Stimulated activated memory B cell treated with anti-CD40 and anti-IgM and Interleukin-4, amounts not matched to agents 10 μg/mL and 1 μg/mL and 100 μg/mL, for 72 hours (primary cell): ENCODE measurements at regions not wholly inside any gene's neighbourhood (a gene's known extent, or its start where the extent isn't known, plus 50 kb on each side); places are given as distances from the start of the nearest gene placed in this dataset.

Experiments
- ATAC-seq: fragments of 150-1000 bp; cut with Tn5 transposase; 2 replicates; pipeline ENCODE4 v1.10.0; 2021
- H3K27ac Mint-ChIP-seq: one replicate; pipeline ENCODE4 v1.8.0; 2022; ENCODE audit warnings: mild to moderate bottlenecking, mixed read lengths
- H3K27me3 Mint-ChIP-seq: one replicate; pipeline ENCODE4 v1.8.0; 2022; ENCODE audit warnings: mixed read lengths
- H3K36me3 Mint-ChIP-seq: one replicate; pipeline ENCODE4 v1.8.0; 2022; ENCODE audit warnings: mixed read lengths
- H3K4me1 Mint-ChIP-seq: one replicate; pipeline ENCODE4 v1.8.0; 2022; ENCODE audit warnings: mixed read lengths
- H3K4me3 Mint-ChIP-seq: one replicate; pipeline ENCODE4 v1.8.0; 2022; ENCODE audit warnings: mild to moderate bottlenecking, moderate library complexity, mixed read lengths
- H3K9me3 Mint-ChIP-seq: one replicate; pipeline ENCODE4 v1.8.0; 2022; ENCODE audit warnings: mixed read lengths

- Mint-ChIP-seq H3K4me1 (no peaks in the 10 kb centered on the region), H3K9me3 (peaks cover 3% of the 10 kb centered on the region), H3K27ac (no peak overlapping the region), H3K36me3 (no peaks in the 10 kb centered on the region), H3K4me3 (no peak overlapping the region), H3K27me3 (peaks cover 21% of the 10 kb centered on the region)
- ATAC-seq = no peak
Measured at GRCh38 chr22:48182846-48183805, 1420.7 kb downstream of the TBC1D22A start.

GRCh38 chr22:48182031-48182430, 1419.6 kb downstream of the TBC1D22A start:
- Mint-ChIP-seq H3K36me3 (no peaks in the 10 kb centered on the region), H3K27me3 (peaks cover 21% of the 10 kb centered on the region), H3K4me1 (no peaks in the 10 kb centered on the region), H3K9me3 (peaks cover 3% of the 10 kb centered on the region), H3K4me3 (no peak overlapping the region), H3K27ac (no peak overlapping the region)
- ATAC-seq = no peak

GRCh38 chr22:48181263-48181955, 1419.0 kb downstream of the TBC1D22A start:
- peaks cover 21% of the 10 kb centered on the region for H3K27me3 Mint-ChIP-seq
- no peak for ATAC-seq
- H3K4me1 Mint-ChIP-seq = no peaks in the 10 kb centered on the region
- no peak overlapping the region for H3K4me3 Mint-ChIP-seq
- H3K36me3 Mint-ChIP-seq = no peaks in the 10 kb centered on the region
- H3K9me3 Mint-ChIP-seq = peaks cover 3% of the 10 kb centered on the region
- H3K27ac Mint-ChIP-seq = no peak overlapping the region

- Mint-ChIP-seq H3K27ac (no peak overlapping the region), H3K36me3 (no peaks in the 10 kb centered on the region), H3K27me3 (peaks cover 21% of the 10 kb centered on the region), H3K4me3 (no peak overlapping the region), H3K9me3 (peaks cover 3% of the 10 kb centered on the region), H3K4me1 (no peaks in the 10 kb centered on the region)
- no peak for ATAC-seq
Measured at GRCh38 chr22:48180631-48181030, 1418.2 kb downstream of the TBC1D22A start.

GRCh38 chr22:48179571-48180546, 1417.4 kb downstream of the TBC1D22A start:
- Mint-ChIP-seq H3K27ac (no peak overlapping the region), H3K9me3 (peaks cover 3% of the 10 kb centered on the region), H3K4me1 (no peaks in the 10 kb centered on the region), H3K4me3 (no peak overlapping the region), H3K27me3 (peaks cover 17% of the 10 kb centered on the region), H3K36me3 (no peaks in the 10 kb centered on the region)
- ATAC-seq = no peak

GRCh38 chr22:48178536-48178935, 1416.1 kb downstream of the TBC1D22A start:
- ATAC-seq = no peak
- Mint-ChIP-seq H3K4me3 (no peak overlapping the region), H3K27ac (no peak overlapping the region), H3K36me3 (no peaks in the 10 kb centered on the region), H3K9me3 (no peaks in the 10 kb centered on the region), H3K4me1 (no peaks in the 10 kb centered on the region), H3K27me3 (peaks cover 9% of the 10 kb centered on the region)

- Mint-ChIP-seq H3K27ac (no peak overlapping the region), H3K9me3 (no peaks in the 10 kb centered on the region), H3K4me1 (no peaks in the 10 kb centered on the region), H3K36me3 (no peaks in the 10 kb centered on the region), H3K27me3 (peaks cover 7% of the 10 kb centered on the region), H3K4me3 (no peak overlapping the region)
- ATAC-seq = no peak
Measured at GRCh38 chr22:48177631-48178030, 1415.2 kb downstream of the TBC1D22A start.

- no peak overlapping the region for H3K4me3 Mint-ChIP-seq
- no peaks in the 10 kb centered on the region for H3K4me1 Mint-ChIP-seq
- peaks cover 4% of the 10 kb centered on the region for H3K27me3 Mint-ChIP-seq
- no peak overlapping the region for H3K27ac Mint-ChIP-seq
- ATAC-seq = no peak
- H3K9me3 Mint-ChIP-seq = peaks cover under 1% of the 10 kb centered on the region
- no peaks in the 10 kb centered on the region for H3K36me3 Mint-ChIP-seq
Measured at GRCh38 chr22:48175721-48176120, 1413.3 kb downstream of the TBC1D22A start.

- H3K27ac Mint-ChIP-seq = no peak overlapping the region
- H3K4me1 Mint-ChIP-seq = no peaks in the 10 kb centered on the region
- no peak for ATAC-seq
- H3K36me3 Mint-ChIP-seq = no peaks in the 10 kb centered on the region
- peaks cover 8% of the 10 kb centered on the region for H3K9me3 Mint-ChIP-seq
- peaks cover 21% of the 10 kb centered on the region for H3K27me3 Mint-ChIP-seq
- no peak overlapping the region for H3K4me3 Mint-ChIP-seq
Measured at GRCh38 chr22:48173773-48174160, 1411.3 kb downstream of the TBC1D22A start.

GRCh38 chr22:48173061-48173772, 1410.8 kb downstream of the TBC1D22A start:
- ATAC-seq = no peak
- Mint-ChIP-seq H3K36me3 (no peaks in the 10 kb centered on the region), H3K4me1 (no peaks in the 10 kb centered on the region), H3K4me3 (no peak overlapping the region), H3K9me3 (peaks cover 8% of the 10 kb centered on the region), H3K27me3 (peaks cover 22% of the 10 kb centered on the region), H3K27ac (no peak overlapping the region)

GRCh38 chr22:48171271-48171691, 1408.8 kb downstream of the TBC1D22A start:
- Mint-ChIP-seq H3K9me3 (peaks cover 8% of the 10 kb centered on the region), H3K4me3 (no peak overlapping the region), H3K27ac (no peak overlapping the region), H3K27me3 (peaks cover 22% of the 10 kb centered on the region), H3K4me1 (no peaks in the 10 kb centered on the region), H3K36me3 (no peaks in the 10 kb centered on the region)
- ATAC-seq = no peak

- Mint-ChIP-seq H3K27ac (no peak overlapping the region), H3K9me3 (peaks cover 8% of the 10 kb centered on the region), H3K36me3 (no peaks in the 10 kb centered on the region), H3K27me3 (peaks cover 22% of the 10 kb centered on the region), H3K4me1 (no peaks in the 10 kb centered on the region), H3K4me3 (no peak overlapping the region)
- no peak for ATAC-seq
Measured at GRCh38 chr22:48169227-48169626, 1406.8 kb downstream of the TBC1D22A start.

- Mint-ChIP-seq H3K9me3 (peaks cover 8% of the 10 kb centered on the region), H3K4me3 (no peak overlapping the region), H3K27ac (no peak overlapping the region), H3K27me3 (peaks cover 22% of the 10 kb centered on the region), H3K36me3 (no peaks in the 10 kb centered on the region), H3K4me1 (no peaks in the 10 kb centered on the region)
- ATAC-seq = no peak
Measured at GRCh38 chr22:48167238-48167637, 1404.8 kb downstream of the TBC1D22A start.

- H3K27me3 Mint-ChIP-seq = peaks cover 7% of the 10 kb centered on the region
- H3K27ac Mint-ChIP-seq = no peak overlapping the region
- H3K9me3 Mint-ChIP-seq = peaks cover 3% of the 10 kb centered on the region
- ATAC-seq = no peak
- H3K36me3 Mint-ChIP-seq = no peaks in the 10 kb centered on the region
- no peaks in the 10 kb centered on the region for H3K4me1 Mint-ChIP-seq
- no peak overlapping the region for H3K4me3 Mint-ChIP-seq
Measured at GRCh38 chr22:48161298-48161697, 1398.8 kb downstream of the TBC1D22A start.
